Erythroblast (primary cell): ENCODE measurements at regions not wholly inside any gene's neighbourhood (a gene's known extent, or its start where the extent isn't known, plus 50 kb on each side); places are given as distances from the start of the nearest gene placed in this dataset.

Experiments
- DNase-seq, 2 experiments: peaks; one replicate each; lab custom pipeline; 2025; lab: John Stamatoyannopoulos, UW
- GATA1 ChIP-seq: IDR thresholded peaks from 2 replicates; pipeline ENCODE4 v1.6.1; 2011; ENCODE audit warnings: low read depth, mild to moderate bottlenecking, control low read depth, low read length, moderate library complexity
- POLR2A ChIP-seq: IDR thresholded peaks from 2 replicates; pipeline ENCODE4 v1.6.1; 2011; ENCODE audit warnings: mild to moderate bottlenecking, low read length

- TF ChIP-seq POLR2A, result no peak
- no peak for DNase-seq
Observed at GRCh38 chr5:52491818-52492217, 295.9 kb upstream of the ITGA1 start.

DNA sequence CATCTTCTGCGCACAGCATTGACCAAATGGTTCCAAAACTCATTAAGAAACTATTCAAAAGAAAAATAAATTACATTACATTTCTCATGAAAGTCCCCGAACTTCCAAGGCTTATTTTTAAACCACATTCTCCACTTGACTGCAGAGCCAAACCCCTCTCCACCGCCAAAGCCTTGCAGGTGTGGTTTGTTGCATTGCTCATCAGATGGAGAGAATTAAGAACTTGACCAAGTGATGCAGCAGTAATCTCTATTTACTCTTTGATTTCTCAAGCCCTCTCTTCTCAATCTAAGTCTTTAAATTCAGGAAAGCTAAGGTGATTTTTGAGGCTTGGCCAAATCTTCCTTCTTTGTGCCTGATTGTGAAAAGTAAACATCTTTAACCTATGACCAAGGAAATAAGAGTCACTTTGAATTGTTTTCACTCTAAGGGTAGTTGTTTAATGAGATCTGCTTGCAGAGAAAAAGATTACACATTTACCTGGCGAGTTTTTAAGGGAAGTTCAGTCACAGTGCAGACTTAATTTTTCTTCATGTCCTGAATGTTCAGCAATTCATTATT is 290.5 kb upstream of the ITGA1 start:
- no peak for TF ChIP-seq GATA1
- TF ChIP-seq POLR2A, result no peak
- no peak for DNase-seq

DNA sequence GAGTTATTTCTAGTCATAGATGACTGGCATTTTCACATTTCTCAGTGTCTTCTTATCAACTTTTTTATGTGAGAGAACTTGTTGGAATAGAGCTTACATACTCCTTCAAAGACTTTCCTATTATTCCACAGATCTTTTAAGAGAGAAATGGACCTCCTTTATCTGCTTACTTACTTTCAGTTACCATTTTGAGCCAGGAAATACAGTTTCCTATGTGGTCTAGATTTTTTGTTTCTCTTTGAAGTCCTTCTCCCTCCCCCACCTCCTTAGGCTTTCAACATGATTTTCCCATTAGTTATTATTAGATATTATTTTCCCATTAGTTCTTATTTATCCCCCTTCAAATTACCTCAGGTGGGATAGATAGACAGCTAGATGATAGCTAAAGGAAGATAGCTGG is 289.1 kb upstream of the ITGA1 start:
- no peak for DNase-seq
- no peak for TF ChIP-seq GATA1
- TF ChIP-seq POLR2A, result no peak

DNA sequence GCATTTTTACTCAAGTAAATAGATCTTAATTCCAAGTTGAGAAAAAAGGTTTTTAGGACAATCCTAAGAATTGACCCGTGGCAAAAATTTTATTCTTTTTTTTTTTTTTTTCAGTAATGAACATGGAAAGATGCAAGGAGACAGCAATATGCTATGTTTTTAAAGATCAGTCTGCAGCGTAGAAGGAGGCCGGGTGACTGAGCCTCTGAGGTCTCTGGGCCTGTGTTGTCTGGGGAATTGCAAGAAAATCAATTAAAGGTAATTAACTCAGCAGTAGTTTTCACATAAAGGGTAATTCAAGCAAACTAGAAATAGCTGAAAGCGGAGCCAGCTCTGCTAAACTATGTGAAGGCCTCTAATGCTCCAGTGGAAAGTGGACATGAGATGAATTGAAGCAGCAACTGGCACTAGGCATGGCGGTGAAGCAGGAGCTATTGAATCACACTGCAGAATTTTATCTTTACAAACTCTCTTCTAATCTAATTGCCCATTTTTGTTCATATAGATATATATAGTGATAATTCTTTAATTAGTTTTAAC is 285.2 kb upstream of the ITGA1 start:
- no peak for DNase-seq
- TF ChIP-seq GATA1, result no peak

DNA sequence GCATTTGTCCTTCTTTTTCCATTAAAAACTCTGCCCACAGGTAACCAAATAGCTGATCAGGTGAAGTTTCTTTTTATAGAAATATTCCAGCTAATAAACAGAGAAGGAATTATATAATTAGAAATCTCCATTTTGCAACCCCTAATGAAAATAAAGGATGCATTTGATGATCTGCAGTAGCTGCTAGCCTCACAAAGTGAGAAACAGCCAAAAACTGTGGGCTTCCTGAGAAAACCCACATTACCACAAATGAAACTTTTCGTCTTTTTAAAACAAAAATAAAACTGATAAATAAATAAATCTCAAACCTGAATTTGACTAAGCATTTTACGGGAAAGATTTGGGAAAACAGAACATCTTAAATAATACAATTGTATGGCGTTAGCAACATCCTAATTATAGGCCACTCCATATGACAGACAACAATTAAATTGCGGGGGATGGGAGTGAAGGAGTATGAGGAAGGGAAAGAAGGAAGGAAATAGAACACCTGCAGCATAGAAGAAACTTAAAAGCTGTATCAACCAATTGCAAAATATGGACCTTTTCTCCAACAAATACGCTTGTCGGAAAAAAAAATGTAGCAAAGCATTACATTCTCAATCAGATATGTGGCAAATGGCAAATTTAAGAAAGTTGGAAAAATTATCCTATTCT is 283.0 kb upstream of the ITGA1 start:
- TF ChIP-seq POLR2A (no peak), GATA1 (no peak)
- DNase-seq, result no peak

- DNase-seq, result no peak
- no peak for TF ChIP-seq POLR2A
Observed at GRCh38 chr5:52517667-52518066, 270.0 kb upstream of the ITGA1 start.

DNA sequence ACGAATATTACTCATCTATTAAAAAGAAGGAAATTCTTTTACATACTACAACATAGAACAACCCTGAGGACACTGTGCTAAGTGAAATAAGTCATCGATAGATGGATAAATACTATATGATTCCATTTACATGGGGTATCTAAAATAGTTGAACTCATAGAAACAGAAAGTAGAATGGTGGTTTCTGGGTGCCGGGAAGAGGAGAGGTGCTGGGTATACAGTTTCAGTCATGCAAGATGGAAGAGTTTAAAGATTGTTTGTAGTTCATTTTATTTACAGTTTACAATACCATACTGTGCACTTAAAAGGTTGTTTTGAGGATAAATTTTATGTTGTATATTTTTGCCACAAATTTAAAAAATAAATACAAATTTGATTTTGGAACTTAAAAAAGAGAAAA is 267.5 kb upstream of the ITGA1 start:
- TF ChIP-seq POLR2A, result no peak
- TF ChIP-seq GATA1, result no peak
- no peak for DNase-seq

DNA sequence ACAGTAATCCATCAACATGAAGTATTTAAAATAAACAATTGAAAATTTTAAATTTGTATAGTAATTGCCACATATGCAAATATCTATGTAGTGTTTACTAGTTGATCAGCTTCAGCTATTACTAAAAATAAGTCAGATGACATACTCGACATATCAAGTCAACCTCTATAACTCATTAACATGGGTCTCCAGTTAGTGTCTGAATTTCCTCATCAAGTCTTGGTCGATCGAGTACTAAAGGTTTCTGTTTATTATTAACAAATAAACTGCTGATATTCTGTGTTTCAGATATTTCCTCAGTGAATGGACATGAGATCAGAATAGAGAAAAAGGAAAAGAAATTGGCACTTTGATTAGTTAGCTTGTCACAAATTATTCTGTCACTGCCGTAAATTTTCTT is 266.5 kb upstream of the ITGA1 start:
- no peak for DNase-seq
- TF ChIP-seq POLR2A (no peak), GATA1 (no peak)

- no peak for DNase-seq
- TF ChIP-seq GATA1, result no peak
- TF ChIP-seq POLR2A, result no peak
Observed at GRCh38 chr5:52523701-52524100, 264.0 kb upstream of the ITGA1 start.

- DNase-seq, result no peak
- TF ChIP-seq POLR2A, result no peak
- no peak for TF ChIP-seq GATA1
Observed at GRCh38 chr5:52531105-52531504, 256.6 kb upstream of the ITGA1 start.

GRCh38 chr5:52543594-52543993 is 244.1 kb upstream of the ITGA1 start:
- DNase-seq, result no peak
- TF ChIP-seq POLR2A (no peak), GATA1 (no peak)

DNA sequence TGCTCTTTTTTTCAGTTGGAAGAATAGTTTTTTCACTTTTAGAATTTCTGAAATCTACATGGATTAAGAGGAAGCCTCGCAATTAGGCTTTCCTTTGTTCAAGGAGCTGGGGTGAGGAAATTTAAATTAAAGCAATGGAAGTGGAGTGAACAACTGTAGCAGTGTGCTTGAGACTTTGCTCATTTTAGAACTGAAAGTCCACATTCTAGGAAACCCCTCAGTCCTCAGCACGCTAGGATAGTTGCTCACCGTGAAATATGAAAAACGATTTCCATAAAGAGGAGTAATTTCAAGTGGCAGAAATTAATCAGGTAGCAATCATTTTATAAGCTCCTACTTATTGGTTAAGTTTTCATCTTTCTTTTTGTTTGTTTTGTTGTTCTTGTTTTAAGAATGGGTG is 243.0 kb upstream of the ITGA1 start:
- no peak for DNase-seq
- TF ChIP-seq GATA1, result no peak
- TF ChIP-seq POLR2A, result no peak

GRCh38 chr5:52554293-52554692 is 233.4 kb upstream of the ITGA1 start:
- DNase-seq, result no peak
- TF ChIP-seq POLR2A, result no peak

- DNase-seq, result no peak
- TF ChIP-seq POLR2A (no peak), GATA1 (no peak)
Observed at GRCh38 chr5:52560366-52560765, 227.3 kb upstream of the ITGA1 start.

DNA sequence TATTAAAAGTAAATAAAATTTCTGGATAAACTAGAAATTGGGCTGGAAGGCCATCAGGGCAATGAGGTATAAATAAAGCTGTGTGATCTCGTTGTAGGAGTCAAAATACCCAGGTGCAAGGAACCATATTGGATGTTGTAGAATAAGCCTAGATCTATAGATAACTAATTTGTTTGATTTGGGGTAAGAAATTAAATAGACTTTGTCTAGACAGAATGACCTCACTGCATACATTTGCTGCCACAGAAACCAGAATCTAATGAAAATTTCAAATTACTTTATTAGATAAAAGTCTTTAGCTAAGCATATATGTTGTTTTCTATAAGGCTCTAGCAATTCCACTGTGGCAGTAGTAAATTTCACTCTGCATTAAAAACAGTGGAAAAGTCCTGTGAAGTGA is 225.2 kb upstream of the ITGA1 start:
- no peak for TF ChIP-seq POLR2A
- no peak for TF ChIP-seq GATA1
- DNase-seq, result no peak
